ENCODE measurements at regions not wholly inside any gene's neighbourhood (a gene's known extent, or its start where the extent isn't known, plus 50 kb on each side); places are given as distances from the start of the nearest gene placed in this dataset.

- Histone ChIP-seq H3K36me3 (ENCODE audit: insufficient read depth in 1 of 2, low read depth in 1 of 2) (no peaks in the 10 kb centered on the region), H3K4me1 (no peaks in the 10 kb centered on the region), H3K4me3 (no peak overlapping the region), H3K9me3 (no peaks in the 10 kb centered on the region), H3K27ac (no peak overlapping the region), H3K27me3 (ENCODE audit: insufficient read depth in 3 of 3, low read length in 2 of 3) (peaks cover 0 to 2% (median 0%) of the 10 kb centered on the region in 3 donors)
- intact Hi-C loops (cut with DNase I), result no loop called here
- TF ChIP-seq, protein P1, sequence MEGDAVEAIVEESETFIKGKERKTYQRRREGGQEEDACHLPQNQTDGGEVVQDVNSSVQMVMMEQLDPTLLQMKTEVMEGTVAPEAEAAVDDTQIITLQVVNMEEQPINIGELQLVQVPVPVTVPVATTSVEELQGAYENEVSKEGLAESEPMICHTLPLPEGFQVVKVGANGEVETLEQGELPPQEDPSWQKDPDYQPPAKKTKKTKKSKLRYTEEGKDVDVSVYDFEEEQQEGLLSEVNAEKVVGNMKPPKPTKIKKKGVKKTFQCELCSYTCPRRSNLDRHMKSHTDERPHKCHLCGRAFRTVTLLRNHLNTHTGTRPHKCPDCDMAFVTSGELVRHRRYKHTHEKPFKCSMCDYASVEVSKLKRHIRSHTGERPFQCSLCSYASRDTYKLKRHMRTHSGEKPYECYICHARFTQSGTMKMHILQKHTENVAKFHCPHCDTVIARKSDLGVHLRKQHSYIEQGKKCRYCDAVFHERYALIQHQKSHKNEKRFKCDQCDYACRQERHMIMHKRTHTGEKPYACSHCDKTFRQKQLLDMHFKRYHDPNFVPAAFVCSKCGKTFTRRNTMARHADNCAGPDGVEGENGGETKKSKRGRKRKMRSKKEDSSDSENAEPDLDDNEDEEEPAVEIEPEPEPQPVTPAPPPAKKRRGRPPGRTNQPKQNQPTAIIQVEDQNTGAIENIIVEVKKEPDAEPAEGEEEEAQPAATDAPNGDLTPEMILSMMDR (IDR thresholded peaks at IDR 0.05), result no peak
- 81 to 88% (median 85%) methylated on average over 3 of the region's 3 CpGs for WGBS, 3 donors
- DNase-seq (no peak), ATAC-seq (no peak)
Observed at GRCh38 chr1:230496451-230496850, 70.3 kb upstream of the PGBD5 start.

GRCh38 chr1:230495891-230496385 lies 69.8 kb upstream of the PGBD5 start:
- intact Hi-C loops (cut with DNase I), result no loop called here
- Histone ChIP-seq H3K4me3 (no peak overlapping the region), H3K36me3 (ENCODE audit: insufficient read depth in 1 of 2, low read depth in 1 of 2) (no peaks in the 10 kb centered on the region), H3K4me1 (no peaks in the 10 kb centered on the region), H3K9me3 (no peaks in the 10 kb centered on the region), H3K27me3 (ENCODE audit: insufficient read depth in 3 of 3, low read length in 2 of 3) (peaks cover 0 to 2% (median 0%) of the 10 kb centered on the region in 3 donors), H3K27ac (no peak overlapping the region)
- TF ChIP-seq, protein P1 (IDR thresholded peaks at IDR 0.05), result no peak
- WGBS, 3 donors, result 81 to 85% (median 82%) methylated on average over 11 of the region's 11 CpGs
- ATAC-seq, result no peak
- DNase-seq, result no peak

DNA sequence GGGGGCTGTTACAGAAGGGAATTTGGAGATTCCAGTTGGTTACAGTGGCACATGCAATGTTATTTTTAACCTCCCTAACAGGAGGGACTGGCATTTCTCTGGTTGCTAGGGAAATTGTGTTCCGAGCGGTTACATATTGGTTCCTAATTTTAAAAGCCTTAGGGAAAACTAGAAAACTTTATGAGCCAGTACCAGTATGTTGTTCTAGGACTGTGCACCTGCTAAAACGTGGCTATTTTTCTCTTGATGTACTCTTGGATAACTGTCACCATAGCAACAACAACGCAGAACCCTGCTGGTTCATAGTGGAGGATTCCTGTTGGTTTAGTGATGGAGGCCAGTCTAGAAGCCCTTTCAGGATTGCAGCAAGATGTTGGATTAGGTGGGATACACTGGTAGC lies 68.9 kb upstream of the PGBD5 start:
- intact Hi-C loops (cut with DNase I), result no loop called here
- Histone ChIP-seq H3K4me1 (no peaks in the 10 kb centered on the region), H3K36me3 (ENCODE audit: insufficient read depth in 1 of 2, low read depth in 1 of 2) (no peaks in the 10 kb centered on the region), H3K27ac (no peak overlapping the region), H3K4me3 (no peak overlapping the region), H3K27me3 (ENCODE audit: insufficient read depth in 3 of 3, low read length in 2 of 3) (peaks cover 0 to 2% (median 0%) of the 10 kb centered on the region in 3 donors), H3K9me3 (no peaks in the 10 kb centered on the region)
- 54 to 72% (median 60%) methylated on average over 4 of the region's 4 CpGs for WGBS, 3 donors
- ATAC-seq, result no peak
- TF ChIP-seq, protein P1 (IDR thresholded peaks at IDR 0.05), result no peak
- DNase-seq, result no peak

DNA sequence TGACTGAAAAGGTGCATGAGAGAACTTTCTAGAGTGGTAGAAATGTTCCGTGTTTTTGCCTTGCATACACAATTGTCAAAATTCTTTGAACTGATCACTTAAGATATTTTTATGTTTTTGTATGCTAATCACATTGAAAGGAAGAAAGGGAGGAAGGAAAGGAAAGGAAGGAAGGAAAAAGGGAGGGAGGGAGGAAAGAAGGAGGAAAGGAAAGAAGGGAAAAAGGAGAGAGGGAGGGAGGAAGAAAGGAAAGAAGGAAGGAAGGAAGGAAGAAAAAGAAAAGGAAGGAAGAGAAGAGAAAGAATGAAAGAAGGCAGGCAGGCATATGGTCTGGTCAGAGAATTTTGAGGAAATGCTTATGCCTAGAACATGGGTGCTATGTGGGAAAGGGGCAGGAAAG lies 68.4 kb upstream of the PGBD5 start:
- H3K4me1 ChIP-seq, result no peaks in the 10 kb centered on the region
- intact Hi-C loops (cut with DNase I), result no loop called here
- no peak overlapping the region for H3K27ac ChIP-seq
- DNase-seq (no peak), ATAC-seq (no peak)
- 91 to 100% (median 94%) methylated on average over 1 of the region's 1 CpG for WGBS, 3 donors
- H3K9me3 ChIP-seq, result no peaks in the 10 kb centered on the region
- no peaks in the 10 kb centered on the region for H3K36me3 ChIP-seq (ENCODE audit: insufficient read depth in 1 of 2, low read depth in 1 of 2)
- TF ChIP-seq, protein P1 (IDR thresholded peaks at IDR 0.05), result no peak
- H3K27me3 ChIP-seq (ENCODE audit: insufficient read depth in 3 of 3, low read length in 2 of 3), result peaks cover 0 to 2% (median 0%) of the 10 kb centered on the region in 3 donors
- H3K4me3 ChIP-seq, result no peak overlapping the region

DNA sequence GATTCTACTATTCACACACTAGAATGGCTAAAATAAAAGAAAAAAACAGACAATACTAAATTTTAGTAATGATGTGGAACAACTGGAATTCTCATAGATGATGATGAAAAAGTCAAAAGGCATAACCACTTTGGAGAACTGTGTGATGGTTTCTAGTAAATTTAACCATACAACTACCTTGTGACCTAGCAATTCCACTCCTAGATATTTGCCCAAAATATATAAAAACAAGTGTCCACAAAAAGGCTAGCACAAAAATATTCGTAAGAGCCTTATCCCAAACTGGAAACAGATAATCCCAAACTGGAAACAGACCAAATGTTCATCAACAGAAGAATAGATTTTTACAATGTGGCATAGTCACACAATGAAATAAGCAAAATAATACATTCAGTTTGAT lies 67.9 kb upstream of the PGBD5 start:
- intact Hi-C loops (cut with DNase I), result no loop called here
- DNase-seq (no peak), ATAC-seq (no peak)
- Histone ChIP-seq H3K36me3 (ENCODE audit: insufficient read depth in 1 of 2, low read depth in 1 of 2) (no peaks in the 10 kb centered on the region), H3K4me1 (no peaks in the 10 kb centered on the region), H3K9me3 (no peaks in the 10 kb centered on the region), H3K27me3 (ENCODE audit: insufficient read depth in 3 of 3, low read length in 2 of 3) (peaks cover 0 to 2% (median 0%) of the 10 kb centered on the region in 3 donors), H3K4me3 (no peak overlapping the region), H3K27ac (no peak overlapping the region)
- WGBS, 3 donors, result 66 to 79% (median 72%) methylated on average over 1 of the region's 1 CpG
- TF ChIP-seq, protein P1 (IDR thresholded peaks at IDR 0.05), result no peak
